ENCODE measurements at regions not wholly inside any gene's neighbourhood (a gene's known extent, or its start where the extent isn't known, plus 50 kb on each side); places are given as distances from the start of the nearest gene placed in this dataset.
"Not testable (repeated sequence)": the region's sequence is repeated elsewhere in the genome, so short reads cannot be mapped to it uniquely, and the experiment has no call there.

DNA sequence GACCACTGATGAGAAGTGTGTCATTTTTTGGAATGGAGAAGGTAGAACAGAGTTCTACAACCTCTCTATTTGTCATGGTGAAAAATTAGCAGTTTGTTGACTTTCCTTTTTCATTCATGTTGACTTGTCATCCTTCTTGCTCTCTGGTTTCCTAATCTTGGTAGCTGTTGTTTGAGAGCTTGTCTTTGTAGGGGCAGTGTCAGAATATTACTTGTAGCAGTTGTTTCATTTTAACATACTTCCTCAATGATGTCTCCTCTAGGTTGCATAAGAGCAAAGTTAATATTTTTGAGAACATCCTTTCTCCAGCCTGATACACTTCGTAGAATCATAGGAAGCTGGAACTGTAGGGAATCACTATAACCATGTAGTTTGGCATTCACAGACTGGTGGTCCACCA, 368.2 kb upstream of the FANCL start:
- FAIRE-seq (no peak), DNase-seq (ENCODE audit: low spot score in 2 of 2) (no peak)

DNA sequence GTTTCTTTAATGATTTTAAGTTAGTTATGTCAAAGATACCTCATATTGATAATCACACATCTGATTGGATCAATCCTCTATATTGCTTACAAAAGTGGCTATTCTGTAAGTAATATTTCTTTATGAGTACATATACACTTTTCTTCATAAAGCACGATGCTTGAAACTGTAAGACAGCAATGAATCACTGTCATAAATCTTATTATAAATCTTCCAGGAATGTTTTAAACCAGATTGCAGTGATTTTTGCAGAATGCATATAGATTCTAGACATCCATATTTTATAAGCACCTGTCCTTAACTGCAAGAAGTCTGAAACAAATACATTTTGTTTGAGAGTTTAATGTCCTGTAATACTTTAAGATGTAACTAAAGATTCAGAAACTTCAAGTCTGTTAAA, 367.0 kb upstream of the FANCL start:
- FAIRE-seq = no peak
- DNase-seq (ENCODE audit: low spot score in 2 of 2) = no peak

DNA sequence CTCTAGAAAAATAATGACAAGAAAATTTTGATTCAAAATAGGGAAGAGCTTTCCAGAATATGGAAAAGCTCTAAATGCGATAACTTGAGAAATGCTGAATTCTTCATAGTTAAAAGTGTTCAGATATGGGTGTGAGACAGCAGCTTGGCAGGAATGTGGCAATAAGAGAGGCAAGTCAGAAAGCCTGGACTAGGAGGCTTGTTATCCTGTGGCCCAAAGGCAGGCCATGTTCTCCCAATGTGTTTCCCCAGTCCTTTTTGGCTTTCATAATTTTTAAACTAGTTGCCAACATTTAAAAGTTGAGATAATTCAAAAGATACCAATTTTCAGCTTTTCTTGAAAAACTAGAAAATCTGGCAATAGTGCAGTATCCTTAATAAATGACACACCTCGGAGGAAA, 366.3 kb upstream of the FANCL start:
- FAIRE-seq = no peak
- no peak for DNase-seq (ENCODE audit: low spot score in 2 of 2)

DNA sequence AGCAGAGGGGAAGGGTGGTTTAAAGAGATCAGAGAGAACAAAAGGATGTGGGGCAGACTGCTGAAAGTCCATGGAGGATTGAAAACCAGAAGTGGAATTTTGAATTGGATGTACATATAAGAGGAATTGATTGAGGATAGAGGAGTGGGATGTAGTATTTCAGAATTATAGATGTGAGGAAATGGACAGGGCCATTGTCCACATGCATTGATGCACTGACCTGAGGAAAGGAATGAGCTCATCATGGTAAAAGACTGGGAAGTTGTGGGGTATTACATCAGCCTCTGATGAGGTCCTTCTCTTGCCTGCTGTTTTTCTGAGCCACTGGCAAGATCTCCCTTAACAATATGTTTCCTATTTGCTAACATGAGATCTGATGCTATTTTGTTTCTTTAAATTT, 365.7 kb upstream of the FANCL start:
- FAIRE-seq (no peak), DNase-seq (ENCODE audit: low spot score in 2 of 2) (no peak)

DNA sequence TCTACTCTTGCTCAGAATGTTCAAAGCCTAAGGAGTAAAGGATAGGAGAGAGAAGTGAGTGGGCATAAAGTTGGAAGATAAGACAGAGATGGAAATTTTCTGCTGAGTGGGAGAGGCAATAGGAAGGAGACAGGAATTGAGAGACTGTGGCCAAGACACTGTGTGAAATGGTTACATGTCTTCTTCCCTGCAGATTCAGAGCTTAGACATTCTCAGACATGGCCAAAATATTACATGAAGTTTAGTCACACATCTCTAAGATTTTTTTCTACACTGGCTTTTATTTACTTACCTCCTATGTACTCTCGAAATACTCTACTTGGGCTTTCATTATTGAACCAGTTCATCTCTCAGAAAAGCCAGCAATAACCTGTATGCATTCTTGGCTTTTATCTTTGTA, 363.0 kb upstream of the FANCL start:
- FAIRE-seq (no peak), DNase-seq (ENCODE audit: low spot score in 2 of 2) (no peak)

DNA sequence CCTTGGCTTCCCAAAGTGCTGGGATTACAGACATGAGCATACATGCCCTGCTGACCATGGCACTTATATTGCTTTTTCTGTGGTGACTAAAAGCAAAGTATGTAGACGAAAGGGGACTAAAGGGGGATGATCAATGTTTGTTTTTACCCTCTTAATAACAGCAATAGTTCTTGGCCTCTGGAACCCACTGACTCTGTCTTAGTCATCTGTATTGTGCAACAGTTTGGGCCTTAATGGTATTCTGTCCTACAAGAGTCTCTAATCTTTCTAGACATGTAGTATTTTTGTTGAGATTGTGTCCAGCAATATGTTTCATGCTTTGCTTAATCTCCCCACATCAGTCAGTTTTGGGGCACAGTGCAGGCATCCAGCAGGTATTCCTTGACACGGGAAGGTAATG, 359.9 kb upstream of the FANCL start:
- FAIRE-seq = no peak
- no peak for DNase-seq (ENCODE audit: low spot score in 2 of 2)

DNA sequence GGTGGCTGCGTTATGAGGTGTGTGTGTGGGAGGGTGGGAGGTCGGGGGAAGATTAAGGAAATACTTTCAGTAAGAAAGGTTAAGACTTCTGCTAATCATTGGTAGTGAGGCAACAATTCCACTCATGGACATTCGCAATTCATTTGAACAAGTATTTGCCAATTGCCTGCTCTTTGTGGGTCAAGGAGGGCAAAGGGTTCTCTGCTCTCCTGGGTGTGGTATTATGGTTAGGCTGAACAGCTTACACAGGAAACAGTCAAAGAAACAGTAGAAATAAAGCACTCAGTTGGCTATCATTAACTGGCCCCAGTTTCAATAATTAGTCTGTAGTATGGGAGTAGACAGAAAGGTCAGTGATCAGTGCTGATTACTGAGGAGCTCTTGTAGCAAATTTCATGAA, 357.0 kb upstream of the FANCL start:
- no peak for DNase-seq (ENCODE audit: low spot score in 2 of 2)
- FAIRE-seq = no peak

DNA sequence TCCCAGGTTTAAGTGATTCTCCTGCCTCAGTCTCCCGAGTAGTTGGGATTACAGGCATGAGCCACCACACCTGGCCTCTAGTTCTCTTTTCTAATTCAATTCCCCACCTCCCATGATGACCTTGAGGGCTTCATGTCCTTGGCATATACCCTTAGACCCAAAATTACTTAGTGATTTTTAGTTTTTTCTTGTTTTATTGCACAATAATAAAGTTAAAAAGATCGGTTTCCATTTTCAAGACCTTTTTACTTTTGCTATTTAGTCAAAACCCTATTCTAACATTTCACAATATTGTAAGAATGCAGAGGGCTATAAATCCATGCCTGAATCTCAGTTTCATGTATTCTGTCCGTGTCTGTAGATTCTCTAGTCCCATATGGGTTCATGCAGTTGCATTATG, 354.6 kb upstream of the FANCL start:
- no peak for FAIRE-seq
- no peak for DNase-seq (ENCODE audit: low spot score in 2 of 2)

DNA sequence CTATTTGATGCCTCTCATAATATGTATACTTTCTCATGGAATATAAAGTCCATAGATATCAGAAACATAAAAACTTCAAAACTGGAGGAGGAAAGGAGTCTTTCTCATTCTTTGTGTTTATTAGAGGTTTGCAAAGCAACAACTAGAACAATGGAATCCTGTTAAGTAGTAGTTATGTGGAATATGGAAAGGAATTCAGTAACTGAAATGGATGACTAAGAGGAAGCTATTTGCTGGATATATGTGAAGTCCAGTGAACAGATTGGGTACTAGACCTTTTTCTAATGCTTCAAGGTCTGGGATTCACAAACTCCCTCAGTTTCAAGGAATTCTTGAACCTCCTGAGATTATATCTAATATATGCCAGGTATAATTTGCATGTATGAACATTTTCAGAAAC, 353.6 kb upstream of the FANCL start:
- DNase-seq (ENCODE audit: low spot score in 2 of 2) = no peak
- no peak for FAIRE-seq

DNA sequence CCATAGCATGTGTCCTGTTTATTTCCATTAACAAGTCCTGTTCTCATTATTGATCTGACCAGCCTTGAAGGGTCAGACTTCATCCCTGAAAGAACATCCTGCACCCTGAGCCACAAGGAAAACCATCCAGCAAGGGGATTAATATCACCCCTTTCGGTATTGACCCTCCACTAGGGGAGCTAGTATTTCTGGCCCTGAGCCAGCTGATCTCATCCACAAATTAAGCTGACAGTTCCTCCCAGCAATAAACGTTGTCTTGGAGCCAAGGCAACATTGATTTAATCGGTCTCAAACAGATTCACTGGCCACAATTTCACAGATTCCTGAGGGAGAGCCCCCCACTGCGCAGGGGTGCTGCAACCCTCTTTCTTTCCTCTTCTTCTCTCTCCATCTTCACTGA, 353.1 kb upstream of the FANCL start:
- DNase-seq (ENCODE audit: low spot score in 2 of 2) (no peak), FAIRE-seq (no peak)

DNA sequence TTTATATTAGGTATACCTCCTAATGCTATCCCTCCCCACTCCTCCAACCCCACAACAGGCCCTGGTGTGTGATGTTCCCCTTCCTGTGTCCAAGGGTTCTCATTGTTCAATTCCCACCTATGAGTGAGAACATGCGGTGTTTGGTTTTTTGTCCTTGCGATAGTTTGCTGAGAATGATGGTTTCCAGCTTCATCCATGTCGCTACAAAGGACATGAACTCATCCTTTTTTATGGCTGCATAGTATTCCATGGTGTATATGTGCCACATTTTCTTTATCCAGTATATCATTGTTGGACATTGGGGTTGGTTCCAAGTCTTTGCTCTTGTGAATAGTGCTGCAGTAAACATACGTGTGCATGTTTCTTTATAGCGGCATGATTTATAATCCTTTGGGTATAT, 345.1 kb upstream of the FANCL start:
- not testable (repeated sequence) for DNase-seq (ENCODE audit: low spot score in 2 of 2); FAIRE-seq

DNA sequence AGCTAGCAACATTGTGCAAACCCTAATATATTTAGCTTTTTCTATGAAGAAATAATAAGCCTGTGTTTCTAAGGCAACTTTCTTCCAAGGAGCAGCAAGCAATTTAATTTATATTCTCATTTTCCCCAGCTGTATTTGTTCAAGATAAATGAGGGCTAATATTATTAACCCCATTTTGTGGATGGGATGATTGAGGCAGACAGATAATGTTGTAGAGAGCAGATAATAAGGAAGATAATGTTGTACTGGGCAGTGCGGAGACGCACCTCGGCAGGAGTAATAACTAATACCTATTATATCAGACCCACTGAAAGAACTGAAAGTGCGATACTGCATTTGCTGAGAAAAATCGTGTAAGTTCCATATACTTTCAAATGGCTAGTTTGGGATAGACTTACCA, 344.1 kb upstream of the FANCL start:
- FAIRE-seq (no peak), DNase-seq (ENCODE audit: low spot score in 2 of 2) (no peak)

DNA sequence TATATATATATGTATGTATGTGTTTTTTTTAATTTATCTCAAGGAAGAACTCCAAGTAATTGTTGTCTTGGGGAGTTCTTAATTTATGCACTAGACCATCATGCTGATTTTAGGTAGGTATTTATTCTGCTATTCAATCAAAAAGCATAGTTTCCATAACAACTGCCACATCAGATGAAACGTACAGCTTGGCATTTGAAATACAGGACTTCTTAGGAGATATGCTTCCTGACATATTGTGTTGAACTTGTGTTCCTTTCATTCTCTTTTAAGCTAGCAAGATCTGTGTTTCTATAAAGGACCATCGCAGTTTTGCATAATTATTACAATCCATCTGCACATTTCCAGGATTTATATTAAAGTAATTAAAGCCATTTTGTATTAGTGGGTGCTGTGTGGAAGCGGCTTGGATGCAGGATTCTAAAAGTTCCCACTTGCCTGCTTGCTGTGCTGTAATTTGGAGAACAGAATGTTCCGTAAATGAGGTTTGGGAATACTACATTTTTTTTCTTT, 343.5 kb upstream of the FANCL start:
- FAIRE-seq (no peak), DNase-seq (ENCODE audit: low spot score in 2 of 2) (no peak)

DNA sequence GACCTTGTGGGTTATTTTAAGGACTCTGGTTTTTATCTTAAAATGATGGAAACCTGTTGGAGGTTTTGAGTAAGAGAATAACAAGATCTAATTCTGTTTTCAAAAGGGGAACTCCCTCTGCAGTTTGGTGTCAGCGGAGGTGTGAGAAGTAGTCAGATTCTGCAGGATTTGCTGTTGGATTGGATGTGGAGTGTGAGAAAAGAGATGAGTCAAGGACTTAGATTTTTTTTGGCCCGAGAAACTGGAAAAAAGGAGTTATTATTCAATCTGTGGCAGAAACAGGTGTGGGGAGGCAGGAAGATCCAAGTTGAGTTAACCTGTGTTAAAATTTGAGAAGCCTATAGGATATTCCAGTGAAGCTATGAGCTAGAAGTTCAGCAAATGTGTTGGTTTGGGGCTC, 337.2 kb upstream of the FANCL start:
- FAIRE-seq (no peak), DNase-seq (ENCODE audit: low spot score in 2 of 2) (no peak)

DNA sequence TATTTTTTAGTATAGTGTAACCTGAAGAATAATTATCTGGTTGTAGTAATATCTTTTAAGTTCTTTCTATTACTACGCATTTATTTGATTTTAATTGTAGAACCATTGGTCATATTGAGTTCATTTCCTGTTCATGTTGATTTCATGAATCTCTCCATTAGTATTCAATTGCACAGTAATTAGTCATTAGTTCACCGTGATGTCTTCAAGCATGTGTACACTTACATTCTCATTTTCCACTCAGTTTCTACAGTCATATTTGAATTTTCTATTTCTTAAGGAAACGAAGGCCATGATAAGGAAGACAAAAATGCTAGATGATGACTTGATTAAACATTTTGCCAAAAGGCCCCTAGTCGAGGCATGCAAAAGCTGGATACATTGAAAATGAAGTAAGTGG, 333.7 kb upstream of the FANCL start:
- no peak for FAIRE-seq
- DNase-seq (ENCODE audit: low spot score in 2 of 2) = no peak

DNA sequence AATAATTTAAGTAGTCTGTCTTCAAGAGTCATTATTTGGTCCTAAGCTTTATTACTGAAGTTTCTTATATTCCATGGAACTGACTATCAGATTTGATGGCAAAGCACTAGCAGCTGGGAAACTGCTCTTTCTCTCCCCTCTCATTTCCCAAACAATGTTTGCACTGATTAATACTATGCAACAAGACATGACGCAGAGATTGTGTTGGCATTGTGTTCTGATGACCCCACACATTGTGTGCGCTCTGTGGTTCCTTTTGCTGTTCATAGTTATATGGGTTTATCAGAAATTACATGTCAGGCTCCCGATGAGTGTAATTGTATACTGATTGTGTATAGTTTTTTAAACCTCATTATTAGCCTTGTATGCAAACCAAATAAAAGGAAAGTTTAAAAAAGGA, 331.6 kb upstream of the FANCL start:
- FAIRE-seq = no peak
- DNase-seq (ENCODE audit: low spot score in 2 of 2) = no peak

DNA sequence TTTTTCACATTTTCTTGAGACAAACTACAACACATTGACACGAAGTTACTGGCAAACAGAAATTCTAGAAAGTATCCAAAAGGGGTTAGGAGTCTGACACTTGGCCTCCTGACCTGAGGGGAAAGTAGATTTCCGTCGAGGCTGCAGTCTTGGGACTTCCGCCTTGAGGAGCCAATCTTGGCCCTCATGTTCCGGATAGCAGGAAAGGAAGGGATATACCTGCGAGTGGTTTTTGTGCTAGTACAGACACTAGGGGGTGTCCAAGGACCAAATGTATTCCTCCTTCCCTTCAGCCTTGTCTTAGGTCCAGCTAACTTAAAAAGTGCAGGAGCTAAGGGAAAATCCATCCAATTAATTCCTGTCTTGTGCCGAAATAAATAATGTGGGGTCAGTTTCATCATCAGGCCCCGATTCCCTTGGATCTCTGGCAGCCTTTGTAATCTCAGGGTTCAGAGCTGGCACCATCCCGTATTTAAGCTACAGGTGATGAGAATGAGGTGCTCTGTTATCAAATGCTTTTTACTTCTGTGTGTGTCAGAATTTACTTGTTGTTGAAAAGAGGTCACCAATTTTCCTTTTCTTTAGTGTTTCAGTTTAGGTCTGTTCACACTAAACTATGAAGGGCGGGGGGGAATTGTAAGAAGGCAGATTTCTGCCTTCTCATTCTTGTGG, 330.2 kb upstream of the FANCL start:
- FAIRE-seq (no peak), DNase-seq (ENCODE audit: low spot score in 2 of 2) (peak in 1 of 2 donors; percentile 24)

DNA sequence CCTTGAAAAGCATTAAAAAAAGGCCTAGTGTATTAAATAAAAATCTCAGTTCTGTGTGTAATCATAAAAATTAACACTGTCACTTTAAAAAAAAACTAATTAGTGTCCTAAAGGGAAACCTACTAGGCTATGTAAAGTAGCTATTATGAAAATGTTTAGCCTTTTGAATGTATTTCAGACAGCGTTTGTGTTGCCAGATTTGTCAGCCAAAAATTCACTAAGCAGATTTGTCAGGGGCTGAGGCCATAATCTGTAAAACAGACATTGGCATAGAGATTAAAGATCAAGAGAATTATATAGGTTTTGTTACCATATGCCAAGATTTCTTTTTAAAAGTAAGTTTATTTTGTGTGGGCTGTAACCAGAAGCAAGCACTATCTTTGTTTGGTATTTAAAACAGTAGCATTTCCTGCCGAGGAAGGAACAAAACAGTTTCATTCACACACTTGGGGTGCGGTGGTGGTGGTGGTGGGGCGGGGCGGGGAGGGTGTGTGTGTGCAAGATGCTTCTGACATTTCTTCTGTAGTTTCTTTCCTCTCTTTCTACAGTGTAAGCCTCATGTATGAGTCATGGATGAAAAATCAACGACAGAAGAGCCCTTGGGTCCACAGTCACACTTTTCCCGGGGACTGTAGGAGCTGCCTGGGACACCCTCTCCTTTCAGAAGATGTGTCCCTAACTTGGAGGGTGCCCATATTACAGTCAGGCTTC, 328.5 kb upstream of the FANCL start:
- no peak for DNase-seq (ENCODE audit: low spot score in 2 of 2)
- FAIRE-seq = no peak

DNA sequence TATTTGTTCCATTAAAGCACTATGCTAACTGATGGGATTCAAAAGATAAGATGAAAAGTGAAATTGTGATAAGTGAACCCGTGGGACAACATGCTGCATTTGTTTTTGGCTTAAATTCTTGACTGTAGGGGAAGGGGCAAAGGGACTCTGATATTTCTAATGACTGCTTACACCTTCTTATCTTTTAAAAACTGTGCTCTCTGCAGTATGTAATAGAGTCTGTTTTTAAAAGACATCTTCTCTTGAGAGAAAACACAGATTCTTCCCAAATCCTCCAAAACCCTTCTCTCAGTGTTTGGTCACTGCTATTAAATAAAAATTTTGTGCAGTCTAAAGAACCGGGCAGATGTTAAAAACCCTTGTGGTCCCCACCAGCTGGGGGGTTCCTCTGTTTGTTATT, 327.8 kb upstream of the FANCL start:
- FAIRE-seq = no peak

DNA sequence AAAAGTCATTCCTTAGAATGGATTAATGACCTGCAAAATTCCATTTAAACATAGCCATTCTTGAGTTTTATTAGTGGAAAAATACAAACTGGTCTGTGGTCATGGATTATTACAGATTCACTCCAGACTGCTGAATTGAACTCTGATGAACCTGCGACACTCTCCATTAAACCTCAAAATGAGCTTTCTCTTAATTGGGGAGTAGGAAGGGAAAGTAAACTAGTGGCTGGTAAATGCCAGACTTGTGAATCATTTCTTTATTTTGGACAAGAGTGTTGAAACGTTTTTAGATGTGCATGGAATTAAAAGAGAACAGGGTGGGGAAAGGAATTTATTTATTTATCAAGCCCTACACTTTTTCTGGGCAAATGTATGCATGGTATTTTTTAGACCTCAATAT, 321.2 kb upstream of the FANCL start:
- FAIRE-seq (no peak), DNase-seq (ENCODE audit: low spot score in 2 of 2) (no peak)

More for the DNA sequence above, 327.8 kb upstream of the FANCL start:
- DNase-seq (ENCODE audit: low spot score in 2 of 2) = no peak

DNA sequence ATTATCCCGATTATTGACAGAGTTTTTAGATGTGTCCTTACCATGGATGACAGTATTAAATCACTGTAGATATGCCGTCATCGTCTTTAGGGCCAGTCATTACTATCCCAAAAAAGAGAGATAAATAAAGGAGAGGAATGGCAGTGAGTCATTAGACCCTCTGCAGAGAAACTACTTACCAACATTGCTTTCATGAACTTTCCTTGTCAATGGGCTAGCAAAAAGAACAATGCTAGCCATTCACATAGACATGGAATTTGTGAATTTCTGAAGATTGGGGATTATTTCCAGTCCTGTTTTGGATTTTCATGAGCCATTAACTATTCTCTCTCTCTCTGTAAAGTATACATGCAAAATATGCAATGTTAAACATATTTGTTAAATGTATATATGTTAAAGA, 319.4 kb upstream of the FANCL start:
- no peak for FAIRE-seq
- DNase-seq (ENCODE audit: low spot score in 2 of 2) = no peak

DNA sequence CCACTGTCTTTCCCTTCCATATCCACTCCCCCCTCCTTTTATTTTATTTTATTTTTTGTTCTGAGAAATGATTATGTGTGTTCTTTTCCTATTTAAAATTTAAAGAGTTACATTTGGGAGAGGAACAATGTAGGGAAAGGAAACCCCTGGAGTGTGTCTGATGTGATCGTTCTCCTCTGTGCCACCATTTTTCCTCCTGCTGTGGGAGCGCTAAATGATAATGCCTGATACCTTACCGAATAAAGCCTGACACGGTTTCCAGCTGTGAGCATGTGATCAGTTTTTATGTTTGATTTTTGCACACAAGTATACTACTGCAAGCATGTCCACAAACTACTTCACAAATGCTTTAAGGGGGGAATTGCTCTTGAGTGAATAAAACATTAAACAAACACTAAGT, 317.8 kb upstream of the FANCL start:
- no peak for FAIRE-seq

More for the DNA sequence above, 317.8 kb upstream of the FANCL start:
- no peak for DNase-seq (ENCODE audit: low spot score in 2 of 2)
